Jurkat, Clone E6-1 (cell line): ENCODE measurements at regions not wholly inside any gene's neighbourhood (a gene's known extent, or its start where the extent isn't known, plus 50 kb on each side); places are given as distances from the start of the nearest gene placed in this dataset.

ENCODE experiments used
- DNase-seq: peaks from one replicate; pipeline ENCODE4 v3.0.0-alpha.2; 2011; ENCODE audit warnings: low read depth, low spot score
- H3K4me3 ChIP-seq: 2 replicates; pipeline ENCODE4 v1.5.1; 2011; ENCODE audit warnings: mild to moderate bottlenecking, low read length, control low read depth, moderate library complexity

DNA sequence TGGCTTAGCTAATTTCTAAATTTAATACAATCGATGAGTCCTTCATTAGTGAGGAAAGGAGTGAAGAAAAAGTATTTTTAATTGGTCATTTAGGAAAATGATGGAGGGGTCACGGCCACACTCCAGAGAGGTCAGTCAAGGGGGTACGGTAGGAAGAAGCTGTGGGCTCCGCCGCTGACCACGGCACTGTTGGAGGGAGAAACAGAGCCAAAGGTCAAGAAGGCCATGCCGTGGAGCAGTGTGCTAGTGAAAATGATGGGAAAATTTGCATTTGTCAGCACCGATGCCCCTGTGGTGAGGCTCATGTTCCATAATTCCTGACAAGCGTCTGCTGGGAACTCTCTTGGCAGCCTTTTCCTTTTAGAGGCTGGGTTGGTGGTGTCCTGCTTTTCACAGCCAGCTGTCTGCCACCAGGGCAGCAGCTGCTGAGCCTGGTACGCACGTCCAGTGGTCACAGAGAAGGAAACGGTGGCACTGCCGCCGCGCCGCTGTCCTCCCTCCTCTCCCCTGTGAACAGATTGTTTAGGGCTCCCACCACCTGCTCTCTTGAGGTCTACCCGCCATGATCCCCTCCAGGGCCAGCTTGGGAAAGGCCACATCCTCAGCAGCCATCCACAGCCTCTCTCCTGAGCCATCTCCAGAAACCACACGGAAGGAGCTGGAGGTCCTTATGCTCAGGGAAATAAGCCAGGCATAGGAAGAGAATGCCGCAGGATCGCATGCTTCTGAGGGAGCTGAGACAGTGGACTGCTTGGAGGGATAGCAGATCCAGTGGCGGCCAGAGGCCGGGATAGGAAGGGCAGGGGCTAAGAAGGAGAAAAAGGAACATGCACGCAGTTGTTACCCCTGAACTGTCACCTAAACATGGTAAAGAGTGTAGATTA lies 263.7 kb upstream of the PPP2R2D start:
- no peak overlapping the region for H3K4me3 ChIP-seq
- DNase-seq, result no peak

DNA sequence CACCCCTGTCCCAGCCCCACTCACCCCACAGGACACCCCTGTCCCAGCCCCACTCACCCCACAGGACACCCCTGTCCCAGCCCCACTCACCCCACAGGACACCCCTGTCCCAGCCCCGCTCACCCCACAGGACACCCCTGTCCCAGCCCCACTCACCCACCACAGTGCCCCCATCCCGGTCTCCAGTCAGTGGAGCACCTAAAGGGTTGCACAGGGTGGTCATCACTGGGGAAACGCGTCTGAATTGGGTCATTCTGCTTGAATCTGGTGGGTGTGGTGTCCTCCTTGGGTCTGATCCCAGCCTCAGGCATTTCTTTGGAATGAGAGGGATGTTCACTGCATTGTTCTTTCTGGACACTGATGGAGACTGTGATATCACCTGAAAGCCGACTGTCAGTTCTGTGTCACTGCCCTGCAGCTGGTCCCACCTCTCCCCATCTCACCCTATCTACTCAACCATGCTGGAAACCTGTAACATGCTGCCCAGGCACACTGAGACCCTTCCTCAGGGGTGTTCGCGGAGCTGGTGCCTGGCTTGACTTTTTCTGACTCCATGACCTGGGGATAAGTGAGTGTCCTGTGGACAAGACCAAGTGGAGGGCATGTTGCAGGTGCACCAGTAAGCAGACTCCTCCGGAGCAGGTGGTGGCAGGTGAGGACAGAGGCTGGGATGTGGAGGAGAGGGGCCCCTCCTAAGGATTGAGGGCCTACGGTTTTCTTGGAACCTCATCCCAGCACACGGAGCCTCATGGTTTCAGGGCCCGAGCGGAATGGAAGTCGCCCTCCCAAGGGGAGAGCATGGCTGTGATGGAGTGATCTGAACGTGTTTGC lies 262.5 kb upstream of the PPP2R2D start:
- no peak overlapping the region for H3K4me3 ChIP-seq
- DNase-seq, result no peak

DNA sequence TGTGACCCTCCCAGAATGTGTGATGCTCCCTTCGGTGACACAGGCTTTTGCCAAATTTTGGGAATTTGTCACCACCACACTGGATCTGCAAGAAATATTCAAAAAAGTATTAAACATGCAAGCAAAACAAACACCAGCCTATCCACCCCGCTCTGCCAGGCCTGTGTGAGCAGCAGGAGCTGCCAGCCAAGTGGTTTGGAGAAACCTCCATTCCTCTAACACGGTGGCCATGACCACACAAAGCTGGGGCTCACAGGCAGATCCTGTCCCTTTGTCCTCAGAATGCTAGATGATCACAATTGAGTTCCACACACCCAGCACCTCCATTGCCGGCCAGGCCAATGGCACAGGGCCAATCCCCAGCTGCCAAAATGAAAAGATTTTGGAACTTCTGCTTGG lies 261.9 kb upstream of the PPP2R2D start:
- no peak for DNase-seq
- H3K4me3 ChIP-seq, result no peak overlapping the region

DNA sequence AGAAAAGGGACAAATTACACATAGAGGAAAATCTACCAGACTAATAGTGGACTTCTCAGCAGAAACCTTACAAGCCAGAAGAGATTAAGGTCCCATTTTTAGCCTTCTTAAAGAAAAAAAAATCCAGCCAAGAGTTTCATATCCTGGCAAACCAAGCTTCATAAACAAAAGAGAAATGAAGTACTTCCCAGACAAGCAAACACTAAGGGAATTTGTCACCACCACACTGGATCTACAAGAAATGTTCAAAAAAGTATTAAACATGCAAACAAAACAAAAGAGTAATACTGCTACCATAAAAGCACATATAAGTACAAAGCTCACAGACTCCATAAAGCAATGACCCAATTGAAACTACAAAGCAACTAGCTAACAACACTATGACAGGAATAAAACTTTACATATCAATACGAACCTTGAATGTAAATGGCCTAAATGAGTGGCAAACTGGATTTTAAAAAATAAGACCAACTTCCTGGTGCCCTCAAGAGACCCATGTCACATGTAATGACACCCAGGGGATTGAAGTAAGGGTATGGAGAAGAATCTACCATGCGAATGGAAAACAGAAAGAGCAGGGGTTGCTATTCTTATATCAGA lies 260.7 kb upstream of the PPP2R2D start:
- H3K4me3 ChIP-seq, result no peak overlapping the region
- DNase-seq, result no peak

DNA sequence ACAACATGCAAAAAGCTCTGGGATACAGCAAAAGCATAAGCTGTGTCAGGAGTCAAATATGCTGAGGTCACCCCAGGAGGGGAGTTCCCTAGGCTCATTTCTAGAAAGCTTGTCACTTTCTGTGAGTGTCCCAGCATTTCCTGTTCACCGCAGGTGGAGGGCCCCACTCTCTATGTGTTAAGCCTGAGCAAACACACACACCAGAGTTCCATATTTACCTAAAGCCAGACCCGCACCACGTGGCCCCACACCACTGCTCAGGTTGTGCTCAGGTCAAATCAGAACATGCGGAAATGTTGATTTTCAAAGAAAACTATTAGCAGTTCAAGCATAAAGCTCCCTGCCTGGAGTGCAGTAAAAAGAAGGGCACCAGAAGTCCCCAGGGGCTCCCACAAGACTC lies 259.6 kb upstream of the PPP2R2D start:
- DNase-seq, result no peak
- H3K4me3 ChIP-seq, result no peak overlapping the region

DNA sequence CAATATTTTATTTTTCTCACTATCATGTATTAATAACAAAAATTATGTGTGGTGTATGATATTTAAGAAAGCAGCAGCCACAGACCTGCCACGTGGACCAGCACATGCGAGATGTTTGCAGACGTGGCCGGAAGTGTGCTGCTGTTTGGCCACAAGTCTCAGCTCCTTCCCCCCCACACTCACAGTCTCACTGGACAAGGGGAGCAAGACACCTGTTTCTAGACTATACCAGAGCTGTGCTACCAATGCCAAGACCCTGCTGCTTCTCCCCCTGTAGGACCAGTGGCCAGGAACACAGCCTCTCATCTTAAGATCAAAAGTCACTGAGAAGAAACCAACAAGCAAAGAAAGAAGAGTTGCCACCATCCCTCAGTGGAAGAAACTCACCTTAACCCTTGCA lies 258.9 kb upstream of the PPP2R2D start:
- H3K4me3 ChIP-seq, result no peak overlapping the region
- no peak for DNase-seq

DNA sequence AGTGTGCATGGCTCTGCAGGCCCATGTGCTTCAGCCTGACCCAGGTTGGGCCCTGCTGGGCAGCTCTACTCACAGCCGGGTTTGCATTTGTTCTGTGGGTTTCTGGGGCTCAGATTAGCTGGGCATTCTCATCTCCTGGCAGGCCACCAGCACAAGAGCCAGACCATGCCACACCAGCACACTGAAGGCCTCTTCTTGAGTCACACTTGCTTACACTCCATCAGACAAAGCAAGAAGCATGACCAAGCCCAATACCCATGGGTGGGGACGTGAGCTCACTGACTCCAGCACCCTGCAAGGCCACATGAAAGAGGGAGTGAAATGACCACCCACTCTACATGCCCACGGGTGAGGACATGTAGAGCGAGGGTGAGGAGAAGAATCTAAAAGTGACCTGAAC lies 257.8 kb upstream of the PPP2R2D start:
- no peak for DNase-seq
- H3K4me3 ChIP-seq, result no peak overlapping the region

DNA sequence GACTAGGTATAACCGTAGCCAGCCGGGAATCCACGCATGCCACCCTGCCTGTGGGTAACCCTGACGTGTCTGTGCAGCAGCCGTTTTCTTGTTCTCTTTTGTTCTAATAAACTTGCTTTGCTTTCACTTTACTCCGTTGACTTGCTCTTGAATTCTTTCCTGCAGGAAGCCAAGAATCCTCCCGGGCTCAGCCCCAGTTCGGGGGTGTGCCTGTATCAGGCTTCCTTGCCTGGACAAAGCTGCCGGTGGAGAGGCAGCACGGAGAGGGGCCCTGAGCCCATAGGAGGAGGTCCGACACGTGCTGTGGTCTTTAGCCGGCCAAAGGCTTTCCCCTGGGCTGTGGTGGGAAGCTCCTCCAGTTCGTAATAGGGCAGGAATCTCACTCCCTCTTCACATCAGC lies 256.5 kb upstream of the PPP2R2D start:
- DNase-seq, result no peak
- no peak overlapping the region for H3K4me3 ChIP-seq

DNA sequence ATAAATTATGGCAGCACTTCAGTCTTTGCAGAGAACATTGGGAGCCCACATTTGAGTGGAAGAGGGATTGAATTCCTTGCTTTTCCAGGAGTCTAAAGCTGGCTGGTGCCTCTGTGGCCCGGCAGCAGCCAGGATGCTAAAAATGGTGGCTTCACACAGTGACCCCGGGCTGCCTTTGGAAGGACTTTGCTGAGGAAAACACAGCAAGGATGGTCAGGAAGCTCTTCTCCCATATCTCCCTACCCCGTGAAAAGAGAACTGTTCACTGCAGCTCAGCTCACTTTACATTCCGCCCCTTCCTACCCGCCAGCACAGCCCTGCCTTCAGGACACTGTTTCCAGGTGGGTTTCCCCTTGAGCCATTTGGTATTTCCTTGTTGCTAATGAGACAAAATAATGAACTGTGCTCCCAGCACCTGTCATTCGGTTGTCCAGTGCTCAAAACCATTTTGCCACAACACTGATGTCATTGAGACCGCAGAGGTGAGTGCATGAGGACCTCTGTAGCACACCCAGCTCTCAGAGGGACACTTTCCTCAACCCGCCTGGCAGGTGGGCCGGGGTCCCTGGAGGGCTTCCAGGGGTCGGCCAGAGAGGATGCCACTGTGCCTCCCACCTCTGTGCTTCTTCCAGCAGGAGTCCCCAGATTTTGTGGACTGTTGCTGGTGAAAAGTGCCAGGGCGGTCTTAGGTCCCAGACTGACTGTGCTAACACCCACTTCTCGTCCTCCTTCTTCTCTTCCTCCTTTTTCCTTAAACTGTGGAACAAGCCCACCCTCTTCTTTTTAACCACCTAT lies 255.7 kb upstream of the PPP2R2D start:
- no peak overlapping the region for H3K4me3 ChIP-seq
- no peak for DNase-seq

DNA sequence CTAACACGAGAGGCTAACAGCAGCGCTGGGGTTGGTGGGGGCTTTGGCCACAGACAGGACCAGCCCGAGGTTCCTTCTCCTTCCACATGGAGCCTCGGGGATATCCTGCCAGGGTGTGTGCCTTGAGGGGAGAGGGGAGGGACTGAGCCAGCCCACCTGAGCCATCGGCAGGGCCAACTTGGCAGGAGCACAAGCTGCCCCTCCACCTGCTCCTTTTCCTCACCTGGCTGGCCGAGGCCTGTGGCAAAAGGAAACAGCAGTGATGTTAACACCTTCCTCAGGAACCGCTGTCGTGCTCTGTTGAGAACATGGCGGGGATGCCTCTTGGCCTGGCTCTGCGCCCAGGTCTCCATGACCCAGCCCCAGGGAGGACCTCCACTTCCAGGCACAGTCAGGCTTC lies 255.1 kb upstream of the PPP2R2D start:
- DNase-seq, result no peak
- no peak overlapping the region for H3K4me3 ChIP-seq

DNA sequence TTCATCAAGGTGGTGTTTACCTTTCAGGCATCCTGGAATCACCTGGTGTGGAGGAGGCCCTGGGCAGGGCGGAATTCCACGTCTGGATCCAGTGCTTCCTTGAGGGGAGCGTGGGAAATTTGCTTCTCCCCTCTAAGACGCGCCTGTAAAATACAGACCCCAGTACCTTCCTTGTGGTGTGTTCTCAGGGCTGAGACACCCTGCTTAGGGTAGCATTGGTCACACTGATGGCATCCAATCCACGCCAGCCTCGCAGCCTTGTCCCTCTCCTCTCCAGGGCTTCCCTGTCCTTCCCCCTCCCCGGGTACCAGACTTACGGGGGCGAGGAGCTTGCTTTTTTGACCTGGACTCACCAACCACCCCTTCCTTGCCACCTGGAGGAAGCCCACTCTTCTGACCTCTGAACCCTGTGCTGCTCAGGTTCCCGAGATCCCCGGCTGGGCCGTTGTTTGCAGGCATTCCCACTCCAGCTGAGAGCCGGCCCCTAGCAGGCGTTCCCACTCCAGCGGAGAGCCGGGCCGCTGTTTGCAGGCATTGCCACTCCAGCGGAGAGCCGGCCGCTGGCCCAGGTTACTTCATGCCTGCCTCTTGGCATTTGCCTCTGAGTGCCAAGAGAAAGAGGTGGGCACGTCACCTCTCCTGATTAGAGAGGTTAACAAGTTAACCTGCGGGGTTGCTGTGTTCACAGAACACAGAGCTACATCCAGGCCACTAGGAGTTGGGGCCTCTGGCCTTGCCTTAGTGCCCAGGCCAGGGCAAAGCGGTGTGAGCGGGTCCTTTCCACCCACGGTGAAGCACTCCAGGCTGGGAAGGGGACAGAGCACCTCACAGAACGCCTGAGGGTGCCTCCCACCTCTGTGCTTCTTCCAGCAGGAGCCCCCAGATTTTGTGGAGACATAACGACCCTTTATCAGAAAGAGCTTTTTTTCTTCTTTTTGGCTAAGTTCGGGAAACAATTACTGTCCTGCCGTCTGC lies 254.0 kb upstream of the PPP2R2D start:
- H3K4me3 ChIP-seq, result no peak overlapping the region
- no peak for DNase-seq

DNA sequence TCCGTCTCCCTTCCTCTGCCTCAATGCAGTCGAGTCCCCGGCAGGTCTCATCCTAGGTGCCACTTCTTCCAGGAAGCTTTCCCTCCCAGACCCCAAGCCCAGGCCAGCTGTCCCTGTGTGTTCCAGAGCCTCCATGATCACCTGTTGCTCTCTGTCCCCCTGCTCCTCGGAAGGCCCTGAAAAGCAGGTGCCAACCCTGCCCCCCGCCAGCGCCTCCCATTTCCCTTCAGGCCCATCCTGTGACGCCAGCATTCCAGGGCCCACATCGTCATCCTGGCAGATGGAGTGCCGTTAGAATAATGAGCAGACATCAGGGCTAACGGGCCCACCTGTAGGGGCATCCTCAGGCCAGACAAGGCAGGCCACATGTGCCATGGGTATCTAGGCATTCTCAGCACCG lies 253.0 kb upstream of the PPP2R2D start:
- H3K4me3 ChIP-seq, result no peak overlapping the region
- no peak for DNase-seq

DNA sequence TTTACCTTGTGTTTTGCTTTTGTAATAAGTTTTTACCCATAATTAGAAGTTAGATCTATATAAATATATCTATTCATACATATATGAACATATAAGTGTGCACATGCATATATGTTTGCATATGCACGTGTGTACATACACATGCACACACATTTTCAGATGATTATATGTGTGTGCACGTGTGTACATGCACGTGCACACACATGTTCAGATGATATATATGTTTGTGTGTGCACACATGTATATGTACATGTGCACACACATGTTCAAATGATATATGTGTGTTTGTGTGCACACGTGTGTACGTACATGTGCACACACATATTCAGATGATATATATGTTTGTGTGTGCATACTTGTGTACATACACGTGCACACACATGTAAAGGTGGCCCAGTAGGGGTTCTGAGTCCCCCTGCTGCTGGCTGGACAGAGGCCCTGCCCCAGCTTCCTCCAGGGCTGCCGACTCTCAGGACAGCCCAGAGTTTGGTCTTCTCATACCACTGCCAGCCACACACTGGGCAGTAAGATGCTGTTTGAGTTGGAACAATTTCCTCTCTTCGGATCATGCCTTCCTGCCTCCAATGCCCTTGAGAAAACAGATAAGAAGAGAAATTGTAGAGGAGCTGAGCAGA lies 252.3 kb upstream of the PPP2R2D start:
- no peak for DNase-seq

DNA sequence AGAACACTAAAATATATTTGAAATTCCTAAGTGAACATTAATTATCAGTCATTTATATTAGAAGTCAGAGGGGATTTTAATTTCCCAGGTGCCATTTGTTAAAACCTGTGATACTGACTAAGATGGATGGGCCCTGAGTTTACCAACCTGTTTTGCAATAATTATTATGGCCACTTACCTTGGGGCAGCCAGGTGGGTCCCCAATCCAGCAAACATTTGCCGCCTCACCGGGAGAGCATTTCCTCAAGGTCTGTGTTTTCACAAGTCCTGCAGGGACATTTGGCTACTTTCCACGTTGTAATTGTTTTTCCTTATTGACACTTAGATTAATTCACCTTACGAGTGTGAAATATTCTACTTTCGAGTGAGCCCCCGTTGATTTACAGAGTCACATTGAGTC lies 251.2 kb upstream of the PPP2R2D start:
- H3K4me3 ChIP-seq, result no peak overlapping the region
- DNase-seq, result no peak

More for the DNA sequence above, 252.3 kb upstream of the PPP2R2D start:
- H3K4me3 ChIP-seq, result no peak overlapping the region

DNA sequence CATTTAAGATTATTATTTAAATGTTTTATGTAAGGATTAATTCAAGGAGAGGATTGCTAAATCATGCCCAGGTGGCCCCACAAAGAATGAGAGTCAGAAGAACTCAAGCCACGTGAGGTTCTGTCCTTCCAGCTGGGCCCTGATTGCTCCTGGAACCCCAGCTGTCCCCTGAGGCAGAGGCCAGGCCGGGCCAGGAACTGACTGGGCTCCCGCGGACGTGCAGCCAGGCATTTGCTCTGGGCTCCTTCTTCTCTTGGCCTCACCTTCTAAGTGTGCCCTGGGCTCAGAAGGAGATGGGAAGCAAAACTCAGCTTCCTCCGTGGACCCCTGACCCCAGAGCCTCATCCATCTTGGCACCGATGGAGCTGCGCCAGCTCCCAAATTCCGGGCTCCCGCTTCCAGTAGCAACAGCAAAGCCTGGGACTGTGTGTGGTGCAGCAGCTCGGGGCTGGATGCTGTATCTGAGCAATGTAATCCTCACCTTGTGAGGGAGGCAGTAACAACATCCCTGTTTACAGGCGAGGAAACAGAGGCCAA lies 250.6 kb upstream of the PPP2R2D start:
- DNase-seq, result no peak

DNA sequence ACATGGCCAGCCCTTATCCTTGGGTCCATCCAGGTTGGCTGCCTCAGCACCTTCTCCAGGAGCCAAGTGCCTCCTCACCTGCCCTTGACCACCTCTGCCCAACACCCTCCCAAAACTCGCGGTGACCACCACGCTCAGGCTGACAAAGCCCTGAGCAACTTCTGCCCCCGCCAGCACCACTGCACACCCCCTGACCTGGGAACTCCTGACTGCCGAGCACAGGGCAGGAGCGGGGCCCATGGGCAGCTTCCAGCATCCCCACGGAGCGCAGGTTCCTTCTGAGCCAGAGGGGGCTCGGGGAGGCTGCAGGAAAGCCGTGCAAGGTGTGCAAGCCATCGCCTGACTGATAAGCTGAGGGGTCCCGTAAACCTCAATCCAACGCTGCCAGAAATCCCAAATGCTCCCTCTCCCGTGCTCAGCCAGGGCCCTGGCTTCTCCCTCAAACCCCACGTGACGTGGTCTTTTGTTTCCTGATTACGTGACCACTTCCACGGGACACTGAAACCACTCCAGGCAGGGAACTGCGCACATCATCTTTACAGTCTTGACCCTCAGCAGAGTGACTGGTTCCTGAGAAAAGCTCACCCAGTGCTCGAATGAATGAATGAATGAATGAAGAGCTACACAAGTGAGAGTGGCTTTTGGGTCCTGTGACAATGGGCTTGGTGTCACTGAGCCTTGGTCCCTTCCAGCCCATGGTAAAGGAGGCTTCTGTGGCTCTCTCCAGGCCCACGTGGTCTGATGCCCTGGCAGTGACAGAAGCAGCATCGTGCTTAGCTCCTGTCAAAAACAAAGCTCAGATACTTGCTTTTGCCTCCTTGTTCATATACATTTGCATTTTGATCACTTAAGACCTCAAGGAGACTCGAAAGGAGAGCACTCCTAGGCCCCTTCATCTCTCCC lies 249.8 kb upstream of the PPP2R2D start:
- H3K4me3 ChIP-seq, result no peak overlapping the region
- DNase-seq, result no peak

More for the DNA sequence above, 250.6 kb upstream of the PPP2R2D start:
- H3K4me3 ChIP-seq, result no peak overlapping the region
